Cerebellar cortex (tissue), 1 donor: ENCODE measurements at regions not wholly inside any gene's neighbourhood (a gene's known extent, or its start where the extent isn't known, plus 50 kb on each side); places are given as distances from the start of the nearest gene placed in this dataset.
A peak's percentile ranks its signal among the peaks of the same experiment; 100 is the strongest.

Experiments
- DNase-seq: peaks from one replicate; pipeline ENCODE4 v3.0.0-alpha.2; 2015; ENCODE audit warnings: low spot score

DNA sequence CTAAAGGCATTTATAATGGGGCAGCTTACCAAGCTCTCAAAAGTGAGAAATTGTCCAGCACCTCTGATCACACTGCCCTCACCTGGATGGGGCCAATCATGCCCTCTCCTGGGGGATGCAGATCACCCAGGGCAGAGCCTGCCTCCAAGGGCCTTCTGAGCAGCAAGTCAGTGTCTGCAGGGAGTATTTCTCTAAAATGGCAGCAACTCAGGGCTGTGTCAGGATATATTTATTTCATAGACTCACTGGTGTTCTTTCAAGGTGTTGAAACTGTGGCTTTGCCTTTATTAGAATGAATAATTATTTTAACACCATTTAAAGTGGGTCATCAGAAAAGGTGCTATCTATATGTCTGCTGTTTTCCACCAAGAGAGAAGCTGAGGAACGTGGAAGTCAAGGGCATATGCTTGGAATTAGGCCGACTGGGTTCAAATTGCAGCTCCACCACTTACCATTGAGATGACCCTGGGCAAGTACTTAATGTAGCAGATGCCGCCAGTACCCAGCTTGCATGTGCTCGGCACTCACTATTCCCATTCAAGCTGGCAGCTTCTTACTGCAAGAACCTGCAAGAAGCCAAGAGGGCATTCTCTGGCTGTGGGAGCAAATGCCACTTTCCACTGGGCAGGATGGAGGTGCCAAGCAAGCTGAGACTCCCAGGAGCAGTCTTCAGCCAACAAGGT lies 590.0 kb downstream of the BCOR start:
- DNase-seq = no peak

GRCh38 chrX:39508300-39508692 lies 589.5 kb downstream of the BCOR start:
- DNase-seq = no peak

- DNase-seq = no peak
Observed at GRCh38 chrX:39509157-39509556, 588.6 kb downstream of the BCOR start.

DNA sequence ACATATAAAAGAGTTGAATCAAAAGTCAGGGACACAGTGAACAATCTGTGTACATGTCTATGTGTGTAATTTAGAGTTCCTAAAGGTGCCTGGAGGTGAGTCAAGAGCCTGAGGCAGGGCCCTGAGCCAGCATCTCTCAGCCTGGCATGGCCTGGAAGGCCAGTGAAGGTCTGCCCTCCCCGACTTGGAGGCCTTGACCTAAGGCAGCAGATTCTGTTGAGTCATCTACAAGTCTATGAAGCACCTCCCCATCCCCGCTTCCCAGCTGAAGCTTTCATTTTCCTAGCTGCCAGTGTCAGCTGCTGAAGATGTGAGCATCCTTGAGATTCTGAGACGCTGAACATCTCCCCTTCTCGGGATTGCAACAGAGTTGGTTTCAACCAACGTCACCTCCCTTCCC lies 583.9 kb downstream of the BCOR start:
- no peak for DNase-seq

DNA sequence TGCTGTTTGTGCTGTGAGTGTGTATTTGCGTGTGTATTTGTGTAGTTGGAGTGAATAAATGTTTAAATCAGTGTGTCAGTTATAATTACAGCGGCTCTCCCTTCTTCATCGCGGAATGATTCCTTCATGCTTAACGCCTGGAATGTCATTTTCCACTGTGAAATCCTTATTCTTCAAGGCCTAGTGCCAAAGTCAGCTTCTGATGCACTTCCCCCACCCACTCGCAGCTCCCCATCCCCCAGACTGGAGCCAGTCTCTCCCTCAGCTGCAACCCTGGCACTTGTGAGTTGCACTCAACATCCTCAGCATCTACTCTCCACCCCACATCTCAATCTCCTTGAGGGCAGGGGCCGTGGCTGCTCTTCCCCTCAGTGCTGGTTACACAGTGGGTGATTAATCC lies 583.0 kb downstream of the BCOR start:
- DNase-seq = no peak

DNA sequence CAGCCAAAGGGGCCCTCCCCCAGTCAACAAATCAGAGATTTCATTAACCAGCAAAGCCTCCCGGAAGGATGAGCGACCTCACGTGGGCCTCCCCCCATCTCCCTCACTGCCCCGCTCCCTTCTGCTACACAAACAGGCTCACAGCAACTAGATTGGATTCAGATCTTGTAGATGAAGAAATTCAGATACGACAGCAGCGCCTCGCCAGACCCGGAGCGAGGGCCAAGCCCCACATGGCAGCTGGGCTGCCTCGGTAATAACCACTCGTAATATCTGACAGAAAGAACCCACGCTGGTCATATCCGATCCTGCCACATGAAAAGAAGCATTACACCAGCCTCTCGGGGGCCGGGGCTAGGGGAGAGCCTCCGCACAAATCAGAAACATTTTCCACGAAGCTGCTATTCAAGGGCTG lies 581.3 kb downstream of the BCOR start:
- no peak for DNase-seq

DNA sequence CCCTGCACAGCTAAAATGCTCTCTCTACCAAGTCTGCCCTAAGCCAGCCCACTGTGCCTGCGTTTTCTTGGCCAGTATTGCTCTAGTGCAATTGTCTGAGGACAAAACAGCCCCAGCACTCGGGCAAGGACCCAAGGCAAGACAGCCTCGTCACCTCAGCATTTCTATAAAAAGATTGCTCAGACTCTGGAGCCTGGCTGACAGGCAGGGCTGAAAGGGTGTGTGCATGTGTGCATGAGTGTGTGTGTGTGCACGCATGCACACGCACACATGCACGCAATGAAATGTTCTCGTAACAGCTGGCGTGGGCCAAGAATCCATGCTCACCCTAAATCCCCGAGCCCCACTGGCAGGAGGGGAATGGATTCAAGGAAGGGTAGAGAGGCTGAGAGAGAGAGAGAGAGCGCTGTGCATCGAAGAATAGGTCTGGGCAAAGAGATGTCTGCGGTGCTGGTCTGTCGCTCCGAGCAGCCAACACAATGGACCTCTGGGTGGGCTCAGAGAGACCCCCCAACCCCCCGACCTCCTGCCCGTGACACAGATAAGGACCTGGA lies 579.2 kb downstream of the BCOR start:
- peak; percentile 32 for DNase-seq

DNA sequence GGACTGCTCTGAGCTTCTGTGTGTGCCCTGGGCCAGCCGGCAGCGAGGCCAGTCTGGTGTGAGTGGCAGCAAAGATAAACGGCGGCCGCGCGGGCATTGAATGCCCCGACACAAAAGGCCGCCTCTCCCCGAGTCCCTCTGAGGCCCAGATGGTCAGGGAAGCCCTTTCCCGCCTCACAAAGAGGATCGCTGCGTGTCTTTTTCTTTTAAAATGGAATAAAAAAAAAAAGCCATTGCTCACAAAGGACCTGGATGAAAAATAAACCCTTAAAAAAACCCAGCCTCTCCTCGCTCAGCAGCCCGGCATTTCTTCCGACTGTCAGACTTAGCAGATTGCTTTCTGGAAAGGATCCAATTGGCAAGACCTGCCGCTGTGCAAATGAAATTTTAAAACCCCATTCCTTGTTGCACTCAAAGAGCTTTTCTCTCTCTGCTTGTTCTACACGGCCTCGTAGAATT lies 578.7 kb downstream of the BCOR start:
- DNase-seq = peak; percentile 35

DNA sequence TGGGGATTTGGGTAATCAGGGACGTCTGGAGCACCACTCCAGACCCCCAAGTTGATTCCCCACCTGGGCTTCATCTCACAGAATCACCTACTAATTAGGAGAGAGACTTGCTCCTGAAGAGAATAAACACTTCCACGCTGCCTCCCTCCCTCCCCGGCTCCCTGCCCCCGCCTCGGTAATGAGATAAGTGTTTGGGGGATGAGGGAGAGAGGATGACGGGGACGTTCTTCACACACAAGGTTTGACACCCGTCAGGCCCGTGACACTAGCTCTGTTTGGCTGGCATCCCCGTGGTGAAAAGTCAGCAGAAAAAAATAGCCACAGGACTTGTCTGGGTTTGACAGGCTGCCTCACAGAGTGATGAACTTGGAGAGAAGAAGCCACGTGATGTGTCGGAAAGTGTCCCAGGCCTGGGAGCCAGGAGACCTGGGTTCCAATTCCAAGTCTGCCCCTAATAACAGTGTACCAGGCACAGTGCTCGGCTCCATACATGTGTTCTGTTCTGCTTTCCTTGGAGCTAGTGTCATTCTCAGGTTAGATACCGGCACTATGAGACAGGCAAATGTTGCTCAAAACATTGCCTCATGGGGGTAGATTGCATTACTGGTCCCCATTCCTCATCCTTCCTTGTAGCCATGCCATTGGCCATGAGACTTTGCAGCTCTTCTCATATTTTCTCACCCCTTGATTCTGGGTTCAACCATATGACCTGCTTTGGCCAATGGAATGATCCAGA lies 578.0 kb downstream of the BCOR start:
- DNase-seq = no peak

- DNase-seq = no peak
Observed at GRCh38 chrX:39525758-39526157, 572.0 kb downstream of the BCOR start.

DNA sequence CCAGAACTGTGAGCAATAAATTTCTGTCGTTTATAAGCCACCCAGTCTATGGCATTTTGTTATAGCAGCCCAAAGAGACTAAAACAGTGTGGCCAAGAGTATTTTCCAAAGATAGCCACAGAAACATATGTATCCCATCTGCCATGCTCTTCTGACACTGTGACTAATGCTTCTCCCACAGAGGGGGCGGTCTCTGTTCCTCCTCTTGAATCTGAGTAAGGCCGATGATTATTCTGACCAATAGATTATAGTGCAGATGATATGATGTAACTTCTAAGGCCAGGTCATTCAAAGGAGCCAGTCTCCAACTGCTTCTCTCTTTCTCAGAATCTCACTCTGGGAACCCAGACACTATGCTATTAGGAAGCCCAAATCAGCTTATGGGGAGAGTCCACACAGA lies 570.7 kb downstream of the BCOR start:
- DNase-seq = peak; percentile 2

DNA sequence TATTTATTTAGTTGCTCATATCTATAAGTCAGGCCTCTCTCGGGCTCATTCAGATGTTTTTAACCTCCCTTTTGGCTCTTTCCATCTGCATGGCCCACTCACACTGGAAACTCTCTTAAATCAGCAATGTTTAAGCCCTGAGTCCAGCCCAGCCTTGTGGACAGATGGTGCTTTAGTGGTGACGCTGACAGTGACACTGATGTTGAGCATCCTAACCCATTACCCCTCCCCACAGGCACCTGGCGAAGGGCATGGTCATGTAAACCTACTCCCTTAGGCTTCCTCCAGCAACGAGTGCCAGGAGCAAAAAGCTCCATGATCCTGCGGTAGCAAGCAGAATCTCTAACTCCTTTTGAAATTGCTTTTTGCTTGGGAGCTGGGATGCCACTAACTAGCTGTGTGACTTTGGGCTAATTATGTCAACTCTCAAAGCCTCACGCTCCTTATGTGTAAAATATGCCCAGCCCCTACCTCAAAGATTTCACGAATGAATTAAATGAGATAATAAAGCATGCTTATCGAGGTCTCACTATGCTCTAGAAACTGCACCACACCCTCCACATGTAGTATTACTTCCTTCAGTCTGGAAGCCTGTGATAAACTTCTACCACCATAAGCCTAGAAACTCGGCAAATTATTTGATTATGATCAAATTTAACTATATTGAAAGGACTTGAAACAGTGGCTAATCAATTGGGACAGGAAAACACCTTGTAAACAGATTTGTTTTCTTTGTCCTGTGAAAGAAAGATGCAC lies 569.4 kb downstream of the BCOR start:
- DNase-seq = peak; percentile 0

DNA sequence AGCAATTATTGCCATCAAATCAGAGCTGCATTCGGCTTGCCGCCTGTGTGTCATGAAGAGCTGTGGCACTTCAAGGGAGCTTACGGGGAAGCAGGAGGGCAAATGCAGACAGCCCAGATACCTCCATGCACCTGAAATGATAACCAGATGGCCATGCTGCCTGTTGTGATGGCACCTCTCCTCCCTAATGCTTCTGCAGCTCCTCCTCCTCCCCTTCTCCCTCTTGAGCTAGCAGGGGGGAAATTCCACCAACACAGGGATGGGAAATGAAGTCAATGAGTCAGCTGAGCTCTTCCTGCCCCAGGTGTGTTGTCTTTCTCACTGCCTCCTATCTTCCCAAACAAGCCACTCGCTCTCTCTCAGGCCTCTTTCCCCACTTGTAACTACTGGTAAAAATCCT lies 565.0 kb downstream of the BCOR start:
- peak; percentile 66 for DNase-seq

GRCh38 chrX:39534949-39535348 lies 562.8 kb downstream of the BCOR start:
- DNase-seq = no peak

- no peak for DNase-seq
Observed at GRCh38 chrX:39536211-39536610, 561.5 kb downstream of the BCOR start.

- DNase-seq = no peak
Observed at GRCh38 chrX:39541881-39542280, 555.9 kb downstream of the BCOR start.

DNA sequence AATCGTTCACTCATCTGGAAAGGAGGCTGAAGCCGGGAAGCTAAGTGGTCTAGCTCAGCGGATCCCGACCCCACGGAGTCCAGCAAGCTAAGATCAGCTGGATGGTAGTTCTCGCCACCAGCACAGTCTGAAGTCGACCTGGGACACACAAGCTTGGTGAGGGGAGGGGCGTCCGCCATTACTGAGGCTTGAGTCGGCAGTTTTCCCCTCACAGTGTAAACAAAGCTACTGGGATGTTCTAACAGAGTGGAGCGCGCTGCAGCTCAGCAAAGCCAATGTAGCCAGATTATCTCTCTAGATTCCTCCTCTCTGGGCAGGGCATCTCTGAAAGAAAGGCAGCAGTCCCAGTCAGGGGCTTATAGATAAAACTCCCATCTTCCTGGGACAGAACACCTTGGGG lies 555.4 kb downstream of the BCOR start:
- DNase-seq = no peak

- DNase-seq = no peak
Observed at GRCh38 chrX:39550795-39551361, 546.9 kb downstream of the BCOR start.

- no peak for DNase-seq
Observed at GRCh38 chrX:39551762-39552161, 546.0 kb downstream of the BCOR start.

DNA sequence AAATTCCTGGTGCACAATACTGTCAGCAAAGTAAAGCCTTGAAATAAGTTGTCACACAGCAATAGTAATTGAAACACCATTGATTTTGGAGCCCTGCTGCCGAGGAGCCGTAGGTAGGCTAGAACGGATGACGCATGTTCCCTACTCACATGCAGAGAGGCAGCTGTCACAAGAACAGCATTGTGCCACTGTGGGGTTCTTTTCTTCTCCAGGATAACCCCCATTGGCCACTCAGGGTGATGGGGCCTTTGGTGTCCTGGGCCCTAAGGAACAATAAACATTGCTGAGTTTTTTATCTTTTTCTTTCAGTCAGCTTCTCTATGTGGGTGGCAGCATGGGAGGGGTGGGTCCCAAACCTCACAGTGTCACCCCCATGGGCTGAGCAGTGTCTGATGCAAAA lies 542.3 kb downstream of the BCOR start:
- DNase-seq = no peak

DNA sequence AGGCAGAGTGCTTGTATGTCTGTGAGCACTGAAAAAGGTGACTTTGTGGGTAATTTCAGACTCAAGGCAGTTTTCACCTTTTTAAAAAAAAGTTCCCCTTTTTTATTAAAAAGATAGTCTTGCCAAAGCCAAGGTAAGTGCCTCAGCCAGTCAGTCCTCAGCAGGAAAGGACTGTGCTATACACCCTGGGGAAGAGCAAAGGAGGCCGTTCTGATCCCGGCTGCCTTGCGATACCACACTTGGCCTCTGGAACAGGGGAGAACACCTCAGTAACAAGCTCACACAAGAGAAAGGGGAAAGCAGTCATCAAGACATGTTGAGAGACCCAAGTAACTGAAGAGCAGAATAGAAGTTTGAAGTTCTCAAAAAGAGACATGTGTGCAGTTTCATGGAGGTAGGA lies 541.7 kb downstream of the BCOR start:
- DNase-seq = no peak

- DNase-seq = no peak
Observed at GRCh38 chrX:39559229-39559628, 538.5 kb downstream of the BCOR start.
